Lung (tissue), 11 donors: ENCODE measurements at regions not wholly inside any gene's neighbourhood (a gene's known extent, or its start where the extent isn't known, plus 50 kb on each side); places are given as distances from the start of the nearest gene placed in this dataset.
"Not testable (repeated sequence)": the region's sequence is repeated elsewhere in the genome, so short reads cannot be mapped to it uniquely, and the experiment has no call there.

Source experiments
- ATAC-seq: fragments of 200-7000 bp; cut with Tn5 transposase; one replicate; pipeline ENCODE4 v1.9.1; 2020; ENCODE audit warnings: moderate number of reproducible peaks; ENCODE audit not compliant: insufficient read depth, low FRiP score
- DNase-seq, 3 donors: peaks; one replicate each; pipeline ENCODE4 v3.0.0-alpha.2; 2013 to 2017
- H3K27ac ChIP-seq, 2 donors: one replicate each; pipeline ENCODE4 v1.5.1; 2013; ENCODE audit warnings: mild to moderate bottlenecking in 2 of 2, moderate library complexity in 2 of 2, control low read depth in 1 of 2, inconsistent platforms in 1 of 2, low read depth in 1 of 2, low read length in 1 of 2
- H3K27me3 ChIP-seq, 3 donors: one replicate each; pipeline ENCODE4 v1.5.1; 2013; ENCODE audit warnings: low read length in 2 of 3; ENCODE audit not compliant: control insufficient read depth in 3 of 3, insufficient read depth in 3 of 3
- H3K36me3 ChIP-seq, 4 donors: one replicate each; pipeline ENCODE4 v1.5.1; 2013; ENCODE audit warnings: low read length in 4 of 4, mild to moderate bottlenecking in 1 of 4, moderate library complexity in 1 of 4; ENCODE audit not compliant: control insufficient read depth in 4 of 4, insufficient read depth in 4 of 4
- H3K4me1 ChIP-seq, 5 donors: one replicate each; pipeline ENCODE4 v1.5.1; 2013; ENCODE audit warnings: low read length in 5 of 5, mild to moderate bottlenecking in 2 of 5, moderate library complexity in 1 of 5; ENCODE audit not compliant: control insufficient read depth in 5 of 5, insufficient read depth in 5 of 5
- H3K4me3 ChIP-seq: one replicate; pipeline ENCODE4 v1.5.1; 2013; ENCODE audit warnings: mild to moderate bottlenecking, control low read depth, moderate library complexity
- H3K9ac ChIP-seq, 2 donors: one replicate each; pipeline ENCODE4 v1.5.1; 2013; ENCODE audit warnings: low read length in 2 of 2, control low read depth in 1 of 2; ENCODE audit not compliant: insufficient read depth in 1 of 2
- H3K9me3 ChIP-seq, 4 donors: one replicate each; pipeline ENCODE4 v1.5.1; 2013; ENCODE audit warnings: low read length in 3 of 4, mild to moderate bottlenecking in 1 of 4, moderate library complexity in 1 of 4; ENCODE audit not compliant: control insufficient read depth in 4 of 4, insufficient read depth in 3 of 4
- CTCF ChIP-seq: IDR thresholded peaks from 2 replicates; pipeline ENCODE4 v1.5.1; 2012; ENCODE audit warnings: mild to moderate bottlenecking; ENCODE audit errors: control extremely low read depth, extremely low read depth
- WGBS, 2 donors: extraction: QIAGEN DNeasy Blood & Tissue Kit; methylation state at CpG; one replicate each; pipeline ENCODE4 v1.1.7; 2013; 5-methylcytosine and 5-hydroxymethylcytosine counted together
- donor health status: control.
- donor health status: control.
- donor health status: Bipolar disorder and iron deficiency.
- donor health status: healthy.
- donor health status: DM: yes; HTN: yes; CAD: no.

- peaks cover 0 to 2% (median 0%) of the 10 kb centered on the region in 5 donors for H3K4me1 ChIP-seq
- H3K27ac ChIP-seq = no peak overlapping the region
- WGBS, 2 donors = 81 to 96% methylated on average over 1 of the region's 1 CpG
- H3K9ac ChIP-seq = no peak overlapping the region
- no peaks in the 10 kb centered on the region for H3K36me3 ChIP-seq
- H3K4me3 ChIP-seq = no peak overlapping the region
- DNase-seq (no peak), ATAC-seq (no peak)
- no peak for TF ChIP-seq CTCF
- H3K27me3 ChIP-seq = no peaks in the 10 kb centered on the region
- H3K9me3 ChIP-seq = peaks cover 0 to 7% (median 5%) of the 10 kb centered on the region in 4 donors
Observed at GRCh38 chr4:31241504-31242106, 521.4 kb downstream of the PCDH7 start.

- ATAC-seq (no peak), DNase-seq (no peak)
- Histone ChIP-seq H3K9me3 (peaks cover 0 to 2% (median 0%) of the 10 kb centered on the region in 4 donors), H3K9ac (no peak overlapping the region), H3K36me3 (no peaks in the 10 kb centered on the region), H3K4me3 (no peak overlapping the region), H3K27me3 (no peaks in the 10 kb centered on the region), H3K4me1 (no peaks in the 10 kb centered on the region), H3K27ac (no peak overlapping the region)
- 74 to 79% methylated on average over 1 of the region's 1 CpG for WGBS, 2 donors
- no peak for TF ChIP-seq CTCF
Observed at GRCh38 chr4:31246856-31247255, 526.7 kb downstream of the PCDH7 start.

- Histone ChIP-seq H3K4me3 (no peak overlapping the region), H3K4me1 (no peaks in the 10 kb centered on the region), H3K36me3 (no peaks in the 10 kb centered on the region), H3K9me3 (no peaks in the 10 kb centered on the region), H3K27me3 (no peaks in the 10 kb centered on the region), H3K9ac (no peak overlapping the region), H3K27ac (no peak overlapping the region)
- DNase-seq = no peak
- ATAC-seq = no peak
- 93 to 95% methylated on average over 15 of the region's 15 CpGs for WGBS, 2 donors
- no peak for TF ChIP-seq CTCF
Observed at GRCh38 chr4:31259119-31259518, 539.0 kb downstream of the PCDH7 start.

GRCh38 chr4:31261632-31262031 is 541.5 kb downstream of the PCDH7 start:
- Histone ChIP-seq H3K9me3 (no peaks in the 10 kb centered on the region), H3K27ac (no peak overlapping the region), H3K4me3 (no peak overlapping the region), H3K9ac (no peak overlapping the region), H3K4me1 (no peaks in the 10 kb centered on the region), H3K27me3 (no peaks in the 10 kb centered on the region), H3K36me3 (no peaks in the 10 kb centered on the region)
- no peak for TF ChIP-seq CTCF
- ATAC-seq (no peak), DNase-seq (no peak)
- WGBS, 2 donors = 22 to 40% methylated on average over 2 of the region's 2 CpGs

GRCh38 chr4:31266094-31266493 is 545.9 kb downstream of the PCDH7 start:
- not testable (repeated sequence) for H3K36me3 ChIP-seq, H3K9me3 ChIP-seq, H3K27me3 ChIP-seq, H3K4me1 ChIP-seq, ATAC-seq, DNase-seq, H3K9ac ChIP-seq, H3K4me3 ChIP-seq, H3K27ac ChIP-seq
- WGBS, 2 donors = 91 to 96% methylated on average over 4 of the region's 4 CpGs
